NCI-H2171 (cell line): ENCODE measurements at regions not wholly inside any gene's neighbourhood (a gene's known extent, or its start where the extent isn't known, plus 50 kb on each side); places are given as distances from the start of the nearest gene placed in this dataset.

Experiments used
- DNase-seq: peaks from one replicate; lab custom pipeline; 2025; lab: John Stamatoyannopoulos, UW

DNA sequence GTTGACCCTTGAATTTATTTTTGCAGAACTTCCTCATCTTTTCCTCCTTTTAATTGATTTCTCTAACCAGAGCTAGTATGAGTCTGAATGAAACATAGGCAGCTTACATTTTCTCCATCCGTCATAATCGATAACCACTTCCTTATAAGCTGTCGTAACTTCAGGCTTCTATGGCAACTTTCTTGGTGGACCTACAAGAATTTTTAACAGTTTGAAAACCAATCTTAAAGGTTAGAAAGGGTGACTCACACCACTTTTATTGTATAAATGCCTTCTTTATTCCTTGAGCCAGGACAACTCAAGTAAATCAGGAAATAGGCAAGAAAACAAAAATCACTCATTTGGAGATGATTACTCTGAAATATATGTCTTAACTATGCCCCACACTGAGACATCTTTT, 105.7 kb upstream of the KL start:
- no peak for DNase-seq

DNA sequence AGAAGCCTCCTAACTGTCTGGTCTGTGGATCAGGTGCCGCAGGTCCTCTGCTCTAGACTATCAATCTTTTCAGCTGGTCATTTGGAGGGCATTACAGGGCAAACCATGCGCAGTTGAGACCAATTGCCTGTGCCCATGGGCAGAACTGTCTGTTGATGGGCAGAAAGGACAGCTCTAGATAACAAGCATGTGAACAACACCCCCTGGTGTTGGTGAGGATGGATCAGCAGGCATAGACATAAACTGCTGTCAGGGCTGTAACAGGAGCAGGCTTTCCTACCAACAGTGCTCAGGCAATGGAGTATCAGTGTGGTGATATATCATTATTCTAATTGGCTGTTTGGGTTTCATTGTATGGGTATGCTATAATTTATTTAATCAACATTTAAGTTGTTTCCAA, 104.7 kb upstream of the KL start:
- DNase-seq, result peak; percentile 5

DNA sequence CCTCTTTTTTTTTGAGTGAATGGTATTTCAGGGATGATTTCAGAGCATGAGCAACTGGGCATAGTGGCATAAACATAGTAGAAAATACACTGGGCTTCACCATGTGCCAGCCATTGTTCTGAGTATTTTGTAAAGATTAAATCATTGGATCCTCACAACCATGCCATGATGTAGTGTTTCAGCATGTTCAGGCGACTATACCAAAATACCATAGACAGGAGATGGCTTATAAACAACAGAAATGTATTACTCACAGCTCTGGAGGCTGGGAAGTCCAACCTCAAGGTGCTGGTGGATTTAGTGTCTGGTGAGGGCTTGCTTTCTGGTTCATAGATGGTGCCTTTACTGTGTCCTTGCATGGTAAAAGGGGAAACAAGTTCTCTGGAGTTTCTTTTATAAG, 101.5 kb upstream of the KL start:
- no peak for DNase-seq

DNA sequence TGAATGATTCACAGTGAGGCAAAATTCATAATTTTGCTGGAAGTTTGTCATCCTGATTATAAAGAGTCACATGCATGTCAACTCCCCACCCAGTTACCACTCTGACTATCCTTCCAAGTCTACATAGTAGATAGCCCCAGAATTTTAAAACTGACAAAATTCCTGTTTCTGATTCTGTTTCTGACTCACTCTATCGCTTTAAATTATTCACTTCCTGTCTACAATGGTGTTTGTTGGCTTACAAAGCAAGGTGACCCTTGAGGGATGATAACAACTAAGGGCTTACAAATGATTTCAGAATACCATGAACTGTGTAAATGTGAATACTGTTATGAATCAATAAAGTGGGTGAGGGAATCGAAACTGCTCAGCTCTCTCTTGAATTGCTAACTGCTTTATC, 98.7 kb upstream of the KL start:
- no peak for DNase-seq

DNA sequence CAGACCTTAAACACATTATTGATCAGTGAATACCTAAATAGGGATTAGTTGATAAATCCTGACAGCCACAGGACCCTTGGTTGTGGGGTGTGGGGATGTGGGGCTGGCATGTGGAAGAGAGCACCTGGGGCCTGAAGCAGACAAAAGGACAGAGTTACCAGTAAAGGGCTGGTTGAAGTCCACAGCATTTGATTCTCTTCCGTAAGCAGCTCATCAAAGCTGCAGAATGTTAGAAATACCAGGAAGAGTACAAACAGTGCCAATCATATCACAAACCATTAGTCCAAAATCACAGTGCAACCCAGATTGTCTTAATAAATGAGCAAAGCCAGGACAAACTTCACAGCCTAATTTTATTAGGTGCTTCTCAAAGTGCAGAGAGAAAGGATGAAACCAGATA, 92.5 kb upstream of the KL start:
- no peak for DNase-seq

DNA sequence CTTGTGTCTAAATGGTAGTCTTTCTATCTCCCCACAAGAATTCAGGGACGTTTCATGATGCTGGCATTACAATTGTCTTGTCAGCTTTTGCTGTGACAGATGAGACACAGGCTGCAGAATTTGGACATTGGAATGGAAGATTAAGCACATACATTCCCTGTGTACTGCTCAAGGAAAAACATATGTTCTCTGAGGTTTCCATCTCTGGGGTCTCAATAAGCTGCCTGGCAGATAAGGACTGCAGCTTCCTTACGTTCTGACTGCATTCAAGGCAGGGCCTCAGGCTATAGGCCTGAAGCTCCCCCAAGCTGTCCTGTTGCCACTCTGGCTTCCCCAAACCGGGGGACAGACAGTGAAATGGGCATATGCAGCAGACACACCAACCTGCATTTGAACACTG, 91.3 kb upstream of the KL start:
- no peak for DNase-seq

DNA sequence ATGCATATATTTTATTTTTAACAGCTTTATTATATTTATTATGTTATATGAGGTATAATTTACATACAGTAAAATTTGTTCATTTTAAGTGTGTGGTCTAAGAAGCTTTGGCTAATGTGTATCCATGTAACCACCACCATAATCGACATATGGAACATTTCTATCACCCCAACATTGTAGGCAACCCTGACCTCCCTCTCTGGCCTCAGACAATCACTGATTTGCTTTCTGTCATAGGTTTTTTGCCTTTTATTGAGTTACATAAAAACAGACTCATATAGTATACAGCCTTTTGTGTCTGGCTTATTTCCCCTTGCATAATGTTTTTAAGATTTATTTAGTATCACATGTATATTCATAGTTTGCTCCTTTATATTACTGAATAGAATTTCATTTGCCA, 90.7 kb upstream of the KL start:
- DNase-seq, result no peak

DNA sequence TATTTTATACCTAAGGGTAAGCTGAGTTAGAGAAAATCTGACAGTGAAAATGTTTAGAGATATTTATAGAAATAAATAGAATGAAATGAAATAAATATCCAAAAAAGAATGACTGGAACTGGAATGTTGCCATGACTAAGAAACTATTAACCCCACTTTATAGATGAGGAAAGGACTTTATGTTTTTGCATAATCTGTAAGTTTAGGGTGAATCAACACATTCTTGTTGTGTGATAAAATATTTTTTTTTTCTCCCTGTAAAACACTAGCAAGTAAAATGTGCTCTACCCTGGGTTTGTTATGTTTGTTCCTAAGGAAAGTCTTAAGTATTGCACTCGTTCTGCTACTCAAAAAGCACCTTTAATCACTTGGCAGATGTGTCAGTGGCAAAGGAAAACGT, 83.8 kb upstream of the KL start:
- no peak for DNase-seq

DNA sequence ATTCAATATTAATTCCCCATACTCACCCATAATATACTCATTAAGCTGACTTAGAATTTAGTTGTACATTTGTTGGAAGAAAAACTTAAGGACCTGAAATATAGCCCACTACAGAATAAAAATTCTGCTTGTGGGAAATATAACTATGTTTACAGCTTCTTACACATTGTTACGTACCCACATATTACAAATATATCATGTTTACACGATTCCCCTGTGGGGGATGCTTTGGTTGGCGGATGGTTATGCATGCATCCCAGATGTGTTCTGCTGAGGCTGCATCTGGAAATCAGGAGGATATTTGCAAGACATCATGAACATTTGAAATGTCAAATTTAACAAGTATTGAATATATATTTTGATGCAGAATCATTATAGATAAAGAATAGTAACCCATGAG, 79.5 kb upstream of the KL start:
- no peak for DNase-seq

DNA sequence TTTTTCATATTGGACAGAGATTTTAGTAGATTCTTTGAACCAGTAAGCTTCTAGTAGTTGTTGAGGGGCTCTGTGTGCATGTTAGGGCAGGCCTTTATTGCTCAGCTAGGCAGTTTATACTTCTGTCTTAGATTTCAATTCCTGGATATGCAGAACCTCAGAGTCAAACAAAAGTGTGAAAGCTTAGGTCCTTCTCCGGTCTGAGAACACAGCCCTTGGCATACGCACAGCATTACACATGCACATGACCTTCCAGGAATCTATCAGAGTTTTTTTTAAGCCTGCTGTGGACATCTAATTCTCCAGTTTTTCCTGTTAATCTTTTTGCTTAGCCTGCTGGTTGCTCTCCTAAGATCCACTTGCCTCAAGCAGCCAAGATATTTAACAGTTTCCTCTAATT, 77.9 kb upstream of the KL start:
- no peak for DNase-seq

DNA sequence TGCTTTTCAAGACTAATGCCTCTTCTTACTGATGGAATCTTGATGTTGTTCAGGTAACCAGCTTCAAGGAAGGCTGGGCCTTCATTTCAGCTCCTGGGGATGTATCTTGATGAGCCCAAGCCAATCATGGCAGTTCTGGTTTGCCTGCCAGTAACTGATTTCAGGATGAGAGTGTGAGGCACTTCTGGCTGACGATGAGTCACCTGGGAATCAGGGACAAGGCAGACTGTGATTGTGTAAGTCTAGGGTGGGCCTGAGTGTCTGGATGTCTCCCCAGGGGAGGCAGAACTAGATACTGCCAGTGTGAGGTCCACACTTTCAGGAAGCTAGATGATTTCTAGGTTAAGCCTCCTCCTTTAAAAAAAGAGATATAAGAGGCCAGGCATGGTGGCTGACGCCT, 77.3 kb upstream of the KL start:
- DNase-seq, result no peak

DNA sequence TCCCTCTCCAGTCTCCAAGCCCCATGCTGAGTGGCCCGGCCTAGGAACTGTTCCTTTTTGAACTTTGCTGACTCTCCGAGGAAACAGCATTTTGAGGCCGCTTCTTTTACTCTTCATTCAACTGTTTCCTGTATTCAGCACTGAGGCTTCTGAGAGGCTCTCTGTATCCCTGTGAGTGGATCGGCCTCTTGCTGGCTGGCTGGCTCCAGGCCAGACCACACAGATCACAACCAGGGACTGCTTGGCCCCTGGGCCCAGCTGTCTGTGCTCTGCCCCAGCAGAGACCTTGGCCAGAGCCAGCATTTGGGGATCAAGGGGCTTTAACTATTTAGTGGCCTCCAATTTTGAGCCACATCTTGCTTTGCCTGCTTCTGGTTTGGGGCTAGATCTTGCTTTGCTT, 75.6 kb upstream of the KL start:
- DNase-seq, result no peak

DNA sequence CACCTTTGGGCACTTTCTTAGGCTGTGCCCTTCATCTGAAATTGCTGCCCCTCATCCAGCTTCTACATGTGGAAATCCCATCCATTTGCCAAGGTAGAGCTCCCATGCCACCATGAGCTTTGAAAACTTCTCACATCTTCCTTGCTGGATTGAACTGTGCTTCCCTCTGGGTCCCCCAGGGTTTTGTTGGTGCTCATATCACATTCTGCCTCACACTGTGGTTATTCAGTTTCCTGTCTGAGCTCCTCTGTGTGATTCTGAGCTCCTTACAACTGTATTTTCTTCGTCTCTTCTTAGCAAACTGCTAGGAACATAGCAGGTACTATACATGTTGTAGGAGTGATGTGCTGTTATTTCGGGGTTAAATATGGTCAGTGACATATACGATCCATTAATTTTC, 74.9 kb upstream of the KL start:
- no peak for DNase-seq

DNA sequence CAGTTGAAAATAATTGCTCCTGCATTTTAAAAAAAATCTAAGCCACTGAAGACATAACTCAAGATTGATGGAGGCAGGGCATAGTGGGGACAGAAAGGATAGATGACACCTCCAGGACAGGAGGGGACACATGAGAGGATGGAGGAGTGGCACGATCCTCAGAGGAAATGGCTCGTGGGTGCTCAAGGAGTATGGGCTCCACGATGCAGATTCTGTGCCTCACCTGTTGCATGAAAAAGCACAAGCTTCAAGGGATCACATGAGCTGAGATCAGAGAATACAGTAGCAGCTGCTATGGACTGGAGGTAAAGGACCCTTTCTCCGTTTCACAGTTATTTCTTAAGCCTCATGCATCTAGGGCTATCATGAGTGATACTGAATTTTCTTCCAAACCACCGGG, 69.7 kb upstream of the KL start:
- DNase-seq, result no peak

DNA sequence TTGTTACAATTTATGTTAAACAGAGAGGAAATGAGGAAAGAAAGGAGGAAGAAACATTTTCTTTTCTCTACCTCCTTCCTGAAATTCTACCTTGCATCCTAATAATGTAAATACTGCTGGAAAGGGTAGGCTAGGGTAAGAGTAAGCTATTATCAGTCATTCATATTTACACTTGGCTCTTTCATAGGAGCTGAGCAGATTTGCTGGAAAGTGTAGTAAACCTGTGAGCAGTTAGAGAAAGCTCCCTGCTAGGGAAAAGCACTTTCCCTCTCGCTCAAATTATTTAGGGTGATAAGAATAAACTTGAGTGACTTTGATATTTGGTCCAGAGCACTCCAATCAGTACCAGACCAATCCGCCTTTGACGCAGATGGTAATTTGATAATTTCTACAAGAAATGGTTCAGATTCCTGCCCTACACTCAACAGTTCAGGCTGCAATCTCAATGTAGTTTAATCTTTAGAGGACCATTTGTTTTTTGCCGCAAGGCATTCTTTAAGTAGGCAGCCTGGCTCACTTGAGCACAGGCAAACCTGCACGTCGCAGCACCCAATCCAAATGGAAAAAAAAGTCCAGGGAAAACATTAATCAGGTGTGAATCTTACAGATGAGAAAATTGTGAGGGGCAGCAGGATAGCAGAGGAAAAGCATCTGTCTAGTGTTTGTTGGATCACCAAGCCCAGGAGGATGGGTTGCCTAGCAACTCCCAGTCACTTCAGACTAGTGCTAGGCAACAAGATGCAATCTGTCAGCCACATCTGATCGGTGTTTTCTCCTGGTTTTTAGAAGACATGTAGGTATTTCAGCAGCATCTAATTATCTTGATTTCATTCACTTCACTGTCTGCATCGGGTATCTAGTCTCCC, 68.6 kb upstream of the KL start:
- peak; percentile 72 for DNase-seq

DNA sequence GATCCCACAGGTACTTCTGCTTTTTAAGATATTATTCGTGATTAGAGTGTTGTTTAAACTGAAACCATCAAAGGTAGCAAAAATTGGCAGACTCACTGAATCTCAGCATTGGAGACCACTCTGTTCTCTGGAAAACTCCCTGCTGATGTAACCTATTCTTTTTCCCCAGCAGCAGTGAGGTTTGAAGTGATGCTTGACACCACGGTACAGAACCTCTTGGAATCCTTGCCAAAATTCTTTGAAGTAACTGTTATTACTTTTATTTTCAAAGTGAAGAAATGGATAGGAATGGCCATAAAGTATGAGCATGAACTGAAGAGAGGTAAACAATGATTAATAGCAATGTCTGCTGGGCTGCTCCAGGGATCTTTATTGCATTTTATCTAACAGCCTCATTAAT, 66.4 kb upstream of the KL start:
- DNase-seq, result no peak

DNA sequence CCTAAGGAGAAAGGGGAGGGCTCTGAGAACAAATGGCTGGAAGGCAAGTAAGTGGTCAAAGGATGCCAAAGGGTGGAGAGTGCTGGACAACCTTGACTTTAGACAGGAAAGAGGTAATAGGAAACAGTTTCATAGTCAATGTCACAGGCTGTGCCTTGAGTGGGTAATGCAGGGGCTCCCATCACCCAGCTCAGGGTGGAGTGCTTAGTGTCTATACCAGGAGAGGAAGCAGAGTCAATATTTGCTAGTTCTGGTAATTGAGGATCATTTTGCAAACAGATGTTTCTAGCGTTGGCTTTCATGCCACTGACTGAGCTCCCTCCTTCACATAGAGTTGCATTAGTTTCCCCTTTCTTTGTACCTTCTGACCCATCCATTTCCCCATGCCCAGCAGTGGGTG, 64.6 kb upstream of the KL start:
- DNase-seq, result no peak

DNA sequence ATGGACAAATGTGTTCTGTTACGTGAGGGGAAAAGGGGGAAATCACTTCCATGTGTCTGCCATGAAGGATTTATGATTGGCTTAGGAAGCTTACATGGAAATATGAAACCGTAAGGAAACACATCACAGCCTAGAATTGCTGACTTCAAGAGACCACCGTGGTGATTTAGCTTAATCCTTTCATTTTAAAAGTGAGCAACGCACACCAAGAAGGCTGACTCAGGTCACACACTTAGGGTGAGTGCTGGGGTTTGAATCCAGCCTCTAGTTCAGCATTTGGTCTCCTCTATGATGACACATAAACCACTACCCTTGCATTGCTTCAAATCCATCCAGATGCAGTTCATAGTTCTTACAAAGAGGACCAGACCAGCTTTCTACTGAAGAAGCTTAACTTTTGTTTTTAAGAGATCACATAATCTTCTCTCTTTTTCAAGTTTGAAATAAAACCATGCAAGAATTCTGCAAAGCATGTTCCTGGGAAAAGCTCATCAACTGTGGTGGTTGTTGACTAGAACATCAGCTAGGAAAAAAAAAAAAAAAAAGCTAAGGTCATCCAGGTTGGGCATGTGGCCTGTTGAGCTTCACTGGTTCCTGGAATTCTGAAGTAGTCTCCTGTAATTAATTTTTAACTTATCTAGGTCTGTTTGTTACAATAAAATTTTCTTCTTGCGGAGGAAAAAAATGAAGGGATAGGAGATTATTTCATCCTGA, 60.2 kb upstream of the KL start:
- DNase-seq, result no peak

DNA sequence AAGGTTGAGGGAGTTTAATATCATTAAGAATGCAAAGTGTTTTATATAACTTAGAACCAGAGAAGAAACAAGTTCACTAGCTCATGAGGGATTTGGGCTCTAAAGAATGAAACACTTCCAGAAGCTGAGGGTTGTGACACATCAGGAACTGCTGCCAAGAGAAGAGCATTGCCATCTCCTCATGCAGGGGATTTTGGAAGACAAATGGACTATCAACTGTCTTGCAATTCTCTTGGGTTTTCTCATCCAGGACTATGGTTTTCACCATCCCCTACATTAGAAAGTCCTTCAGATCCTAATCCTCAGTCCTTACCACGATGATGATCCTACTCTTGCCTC, 59.7 kb upstream of the KL start:
- no peak for DNase-seq

DNA sequence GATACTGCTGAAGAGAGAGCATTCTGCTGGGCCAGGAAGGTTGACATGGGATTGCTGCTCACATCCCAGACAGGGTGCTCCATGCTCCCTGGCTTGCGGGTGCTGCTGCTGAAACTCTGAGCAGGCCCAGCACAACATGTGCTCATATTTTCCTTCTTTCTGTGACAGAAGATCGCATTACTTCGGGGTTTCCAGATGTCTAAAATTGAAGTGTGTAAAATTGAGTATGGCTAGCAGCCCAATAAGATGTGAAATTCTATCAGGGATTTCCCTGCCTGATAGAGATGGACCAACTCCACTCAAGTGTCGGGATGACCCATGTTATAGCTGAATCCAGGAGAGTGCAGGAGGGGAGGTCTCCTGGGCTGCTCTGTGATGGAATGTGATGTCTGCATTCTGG, 55.6 kb upstream of the KL start:
- no peak for DNase-seq

DNA sequence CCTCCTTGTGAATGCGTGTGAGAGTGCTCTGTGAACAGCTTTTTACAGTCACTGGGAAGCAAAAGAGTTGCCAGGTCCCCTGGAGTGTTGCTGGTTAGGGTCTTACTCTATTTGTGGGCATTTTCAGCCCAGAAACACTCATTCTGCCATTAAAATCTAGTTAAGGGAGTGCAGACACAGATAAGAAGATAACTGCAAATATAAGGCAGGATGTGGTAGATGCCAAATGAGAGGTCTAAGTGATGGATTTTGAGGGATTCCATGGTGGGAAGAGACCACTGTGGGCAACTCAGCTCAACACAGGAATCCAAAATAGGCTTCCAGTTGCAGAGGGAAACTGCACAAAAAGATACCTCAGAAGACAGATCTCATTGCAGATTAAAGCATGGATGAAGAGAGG, 54.5 kb upstream of the KL start:
- DNase-seq, result no peak

DNA sequence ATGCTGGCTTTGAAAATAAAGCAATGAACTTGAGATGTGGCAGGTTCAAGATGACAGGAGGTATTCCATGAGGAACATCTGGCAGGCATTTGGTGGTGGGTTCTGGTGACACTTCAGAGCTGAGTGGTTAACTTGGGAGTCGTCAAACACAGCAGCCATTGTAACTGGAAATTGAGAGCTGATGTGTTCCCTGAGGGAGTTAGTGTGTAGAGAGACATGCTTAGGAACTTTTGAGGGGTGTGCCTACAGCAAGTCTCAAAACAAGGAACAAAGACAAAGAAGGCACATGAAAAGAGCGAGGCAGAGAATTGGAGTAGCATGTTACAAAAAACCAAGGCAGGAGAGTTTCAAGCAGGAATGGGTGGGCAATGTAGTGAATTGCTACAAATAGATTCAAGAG, 53.9 kb upstream of the KL start:
- DNase-seq, result peak; percentile 0

DNA sequence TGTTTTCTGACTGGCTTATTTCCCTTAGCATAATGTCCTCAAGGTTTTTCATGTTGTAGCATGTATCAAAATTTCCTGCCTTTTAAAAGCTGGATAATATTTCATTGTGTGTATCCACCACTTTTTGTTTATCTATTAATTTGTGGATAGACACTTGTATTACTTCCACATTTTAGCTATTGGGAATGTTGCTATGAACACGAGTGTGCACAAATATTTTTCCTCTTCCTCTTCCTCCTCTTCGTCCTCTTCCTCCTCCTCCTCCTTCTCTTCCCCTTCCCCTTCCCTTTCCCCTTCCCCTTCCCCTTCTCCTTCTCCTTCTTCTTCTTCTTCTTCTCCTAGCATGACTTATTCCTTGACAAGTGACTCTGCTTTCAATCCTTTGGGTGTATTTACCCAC, 51.2 kb upstream of the KL start:
- DNase-seq, result no peak
